Left hindlimb (tissue), 1 donor: ENCODE measurements at regions not wholly inside any gene's neighbourhood (a gene's known extent, or its start where the extent isn't known, plus 50 kb on each side); places are given as distances from the start of the nearest gene placed in this dataset.
"Not testable (repeated sequence)": the region's sequence is repeated elsewhere in the genome, so short reads cannot be mapped to it uniquely, and the experiment has no call there.

Experiments used
- DNase-seq: peaks from one replicate; pipeline ENCODE4 v3.0.0-alpha.2; 2018

DNA sequence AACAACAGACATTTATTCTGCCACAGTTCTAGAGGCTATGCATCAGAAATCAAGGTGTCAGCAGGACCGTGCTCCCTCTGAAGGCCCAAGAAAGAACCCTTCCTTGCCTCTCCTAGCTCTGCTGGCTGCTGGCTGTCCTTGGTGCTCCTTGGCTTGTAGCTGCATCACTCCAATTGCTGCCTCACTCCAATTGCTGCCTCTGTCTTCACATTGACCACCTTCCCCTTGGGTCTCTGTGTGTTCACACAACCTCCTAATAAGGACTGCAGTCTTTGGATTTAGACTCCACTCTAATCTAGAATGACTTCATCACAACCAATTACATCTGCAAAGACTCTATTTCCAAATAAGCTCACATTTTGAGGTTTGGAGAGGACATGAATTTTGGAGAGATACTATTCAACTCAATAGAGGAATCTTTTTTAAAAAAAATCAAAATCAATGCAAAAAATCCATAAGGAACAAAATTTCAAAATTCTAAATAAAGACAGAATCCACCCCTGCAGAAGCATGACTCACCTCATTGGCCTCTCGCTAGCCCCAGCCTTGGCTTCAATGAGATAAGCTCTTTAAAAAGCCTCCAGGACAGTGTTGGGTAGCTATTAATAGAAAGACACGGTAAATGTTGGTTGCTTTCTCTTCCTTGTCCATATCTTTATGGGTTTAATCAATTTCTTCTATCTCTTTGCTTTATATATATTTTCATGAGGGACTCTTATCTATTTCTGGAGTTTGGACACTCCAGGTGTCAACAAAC, 267.6 kb upstream of the MGAT5 start:
- DNase-seq, result no peak

DNA sequence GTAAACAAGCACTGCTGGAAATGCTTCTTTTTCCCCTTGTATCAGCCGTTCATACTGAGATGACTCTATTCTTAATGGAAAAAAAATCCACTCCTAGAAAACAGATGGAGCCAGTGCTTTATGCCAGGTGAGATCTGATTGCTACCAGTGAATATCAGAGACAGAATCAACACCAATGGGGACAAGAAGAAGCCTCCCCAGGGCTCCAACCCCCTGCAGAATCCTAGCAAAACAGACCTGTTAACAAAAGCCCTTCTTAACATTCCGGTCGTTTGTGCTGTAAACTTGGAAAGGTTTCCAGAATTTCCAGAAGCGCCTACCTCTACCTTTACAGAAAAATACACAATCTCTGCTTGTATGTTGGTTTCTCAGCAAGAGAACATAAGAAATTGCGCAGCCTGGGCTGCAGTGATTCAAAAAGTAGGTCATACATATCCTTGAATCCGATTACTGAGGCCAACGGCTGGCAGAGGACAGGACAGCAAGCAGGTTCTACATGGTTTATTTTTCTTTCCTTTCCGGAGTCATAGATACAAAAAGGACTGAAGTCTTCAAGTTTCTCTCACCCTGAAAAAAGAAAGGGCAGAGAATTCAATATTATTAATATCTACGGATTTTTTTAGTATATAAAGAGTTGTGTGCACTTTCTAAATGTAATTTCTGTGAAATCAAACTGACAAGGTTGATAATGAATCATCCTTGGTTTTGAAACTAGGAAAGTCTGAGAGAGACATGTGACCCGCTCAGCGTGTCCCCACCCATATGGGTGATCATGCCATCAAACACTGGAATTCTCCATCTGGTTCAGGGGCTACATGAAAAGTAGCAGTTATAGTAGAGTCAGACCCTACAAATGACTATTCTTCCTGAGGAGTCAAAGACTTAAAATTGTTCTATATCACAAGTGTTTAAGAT, 266.7 kb upstream of the MGAT5 start:
- DNase-seq, result no peak

DNA sequence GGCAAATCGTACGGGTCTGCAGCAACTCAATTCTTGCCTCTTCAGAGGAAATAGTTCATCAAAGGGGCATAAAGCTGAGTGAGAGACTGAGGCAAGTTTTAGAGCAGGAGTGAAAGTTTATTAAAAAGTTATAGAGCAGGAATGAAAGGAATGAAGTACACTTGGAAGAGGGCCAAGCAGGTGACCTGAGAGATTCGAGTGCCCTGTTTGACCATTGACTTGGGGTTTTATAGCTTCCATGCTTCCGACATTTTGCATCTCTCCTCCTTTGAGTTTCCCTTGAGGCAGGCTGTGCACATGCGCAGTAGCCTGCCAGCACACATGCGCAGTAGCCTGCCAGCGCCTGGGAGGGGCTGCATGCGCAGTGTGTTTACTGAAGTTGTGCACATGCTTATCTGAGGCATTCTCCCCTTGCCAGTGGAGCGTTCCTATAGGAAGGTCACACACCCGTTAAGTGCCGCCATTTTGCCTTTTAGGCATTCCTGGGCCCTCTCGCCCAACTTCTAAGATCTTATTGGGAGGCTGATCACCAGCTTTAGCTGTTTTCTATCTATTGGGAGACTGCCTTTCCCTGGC, 265.5 kb upstream of the MGAT5 start:
- no peak for DNase-seq

- no peak for DNase-seq
These were observed 262.2 kb upstream of the MGAT5 start for GRCh38 chr2:133991606-133992168.

- no peak for DNase-seq
These were observed 261.4 kb upstream of the MGAT5 start for GRCh38 chr2:133992454-133992853.

GRCh38 chr2:133993160-133993559, 260.7 kb upstream of the MGAT5 start:
- DNase-seq, result no peak

DNA sequence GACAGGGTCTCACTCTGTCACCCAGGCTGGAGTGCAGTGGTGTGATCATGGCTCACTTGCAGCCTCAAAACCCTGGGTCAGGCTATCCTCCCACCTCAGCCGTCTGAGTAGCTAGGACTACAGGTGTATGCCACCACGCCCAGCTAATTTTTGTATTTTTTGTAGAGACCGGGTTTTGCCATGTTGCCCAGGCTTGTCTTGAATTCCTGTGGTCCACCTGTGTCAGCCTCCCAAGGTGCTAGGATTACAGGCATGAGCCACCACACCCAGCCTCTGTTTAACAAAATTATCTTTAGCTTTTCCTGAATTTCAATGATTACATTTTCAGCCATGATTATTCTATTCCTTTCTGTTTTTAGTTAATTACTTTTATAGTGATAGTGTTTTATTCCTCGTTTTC, 255.1 kb upstream of the MGAT5 start:
- not testable (repeated sequence) for DNase-seq

- no peak for DNase-seq
These were observed 251.5 kb upstream of the MGAT5 start for GRCh38 chr2:134002391-134002790.

- DNase-seq, result no peak
These were observed 251.0 kb upstream of the MGAT5 start for GRCh38 chr2:134002921-134003320.

GRCh38 chr2:134004467-134004866, 249.4 kb upstream of the MGAT5 start:
- no peak for DNase-seq

DNA sequence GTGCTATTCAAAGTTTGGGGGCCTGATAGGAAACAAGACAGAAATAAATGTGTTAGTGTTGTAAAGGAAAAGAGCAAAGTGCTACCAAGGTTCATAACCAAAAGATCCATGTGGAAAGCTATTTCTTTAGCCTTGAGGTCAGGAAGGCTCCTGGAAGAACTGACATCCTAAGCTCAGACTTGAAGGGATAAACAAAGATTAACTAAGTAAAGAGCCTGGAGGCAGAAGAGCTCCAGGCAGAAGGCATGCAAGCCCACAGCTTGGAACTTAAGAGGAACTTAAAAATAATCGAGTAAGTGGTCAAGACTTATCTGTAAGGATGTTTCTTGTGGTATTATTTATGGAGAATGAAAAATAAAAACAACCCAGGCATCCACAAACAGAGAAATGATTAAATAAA, 245.0 kb upstream of the MGAT5 start:
- no peak for DNase-seq

DNA sequence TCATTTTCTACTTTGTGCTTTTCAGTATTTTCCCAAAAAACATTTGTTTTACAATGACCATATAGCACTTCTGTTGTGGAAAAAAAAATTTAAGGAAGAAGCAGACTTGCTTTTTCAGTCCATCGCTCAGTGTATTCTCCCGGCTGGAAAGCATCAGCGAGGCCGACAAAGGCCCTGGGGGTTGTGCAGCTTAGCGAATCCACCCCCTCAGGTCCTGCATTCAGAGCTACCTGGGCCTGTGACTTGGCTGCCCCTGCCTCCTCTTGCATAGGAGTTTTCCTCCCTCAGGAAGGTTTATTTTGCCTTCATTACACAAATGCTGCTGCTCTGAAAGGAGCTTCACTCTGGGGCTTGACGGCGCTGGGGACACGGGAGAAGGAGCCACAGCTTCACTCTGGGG, 244.4 kb upstream of the MGAT5 start:
- no peak for DNase-seq

GRCh38 chr2:134009906-134010305, 244.0 kb upstream of the MGAT5 start:
- DNase-seq, result not testable (repeated sequence)

DNA sequence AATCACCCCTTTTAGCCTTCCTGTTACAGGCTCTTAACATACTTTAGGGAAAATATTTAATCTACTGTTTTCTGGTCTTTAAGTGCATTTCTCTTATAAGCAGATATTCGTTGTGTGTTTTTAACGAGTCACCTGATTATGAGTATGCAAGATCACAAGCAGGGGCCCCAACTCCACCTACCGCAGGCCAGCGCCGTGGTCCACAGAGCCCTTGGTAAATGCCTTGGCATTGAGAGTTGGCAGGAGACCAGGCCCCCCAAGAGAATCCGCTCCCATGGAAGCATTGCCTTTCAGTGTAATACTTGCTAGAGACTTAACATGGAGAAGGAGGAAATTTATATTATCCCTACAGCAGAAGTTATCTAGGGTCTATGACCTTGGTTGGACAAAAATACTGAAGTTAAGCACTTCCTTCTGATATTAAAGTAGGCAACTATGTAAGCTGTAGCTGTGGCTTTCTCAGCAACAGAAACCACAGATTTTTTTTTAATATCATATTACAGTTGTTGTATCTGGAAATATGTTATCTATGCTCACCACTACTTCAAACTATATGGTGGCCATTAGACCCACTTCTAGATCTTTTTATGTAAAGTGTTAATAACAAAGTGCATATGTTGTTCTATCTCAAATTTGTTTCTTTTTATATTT, 241.8 kb upstream of the MGAT5 start:
- no peak for DNase-seq

- DNase-seq, result no peak
These were observed 239.5 kb upstream of the MGAT5 start for GRCh38 chr2:134014196-134014960.

DNA sequence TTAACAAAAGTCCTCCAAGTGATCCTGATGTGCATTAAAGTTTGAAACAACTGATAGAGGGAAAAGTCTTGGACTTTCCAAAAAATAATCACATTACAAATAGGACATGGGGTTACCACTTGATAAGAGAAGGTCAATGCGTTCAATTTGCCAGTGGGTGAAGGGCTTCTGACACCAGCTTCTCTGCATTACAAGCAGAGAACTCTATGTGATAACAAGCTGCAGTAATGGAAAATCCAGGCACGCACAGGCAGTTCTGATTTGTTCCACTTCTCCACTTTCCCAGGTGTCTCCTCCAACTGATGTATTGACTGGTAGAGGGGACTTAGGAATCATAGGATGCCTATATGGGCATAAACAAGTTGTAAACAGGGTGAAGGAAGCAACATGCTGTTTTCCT, 234.0 kb upstream of the MGAT5 start:
- DNase-seq, result no peak

GRCh38 chr2:134020608-134021007, 233.3 kb upstream of the MGAT5 start:
- DNase-seq, result no peak

- no peak for DNase-seq
These were observed 231.9 kb upstream of the MGAT5 start for GRCh38 chr2:134021830-134022524.

DNA sequence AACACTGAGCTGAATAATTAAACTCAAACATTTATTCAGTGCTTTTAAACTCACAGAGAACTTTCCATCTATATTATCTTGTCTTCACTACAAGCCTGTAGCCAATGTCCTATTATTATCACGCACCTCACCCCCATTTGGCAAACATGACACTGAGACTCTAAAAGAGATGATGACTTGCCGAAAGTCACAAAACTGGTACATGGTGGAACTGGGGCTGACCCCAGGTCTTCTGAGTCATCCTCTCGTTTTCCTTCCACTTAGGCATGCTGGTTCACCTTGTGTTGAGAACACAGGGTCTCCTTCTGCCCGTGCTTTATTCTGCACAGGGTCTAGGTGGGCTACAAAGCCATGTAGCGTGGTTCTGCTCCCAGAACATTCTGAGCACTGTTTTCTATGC, 230.0 kb upstream of the MGAT5 start:
- no peak for DNase-seq

DNA sequence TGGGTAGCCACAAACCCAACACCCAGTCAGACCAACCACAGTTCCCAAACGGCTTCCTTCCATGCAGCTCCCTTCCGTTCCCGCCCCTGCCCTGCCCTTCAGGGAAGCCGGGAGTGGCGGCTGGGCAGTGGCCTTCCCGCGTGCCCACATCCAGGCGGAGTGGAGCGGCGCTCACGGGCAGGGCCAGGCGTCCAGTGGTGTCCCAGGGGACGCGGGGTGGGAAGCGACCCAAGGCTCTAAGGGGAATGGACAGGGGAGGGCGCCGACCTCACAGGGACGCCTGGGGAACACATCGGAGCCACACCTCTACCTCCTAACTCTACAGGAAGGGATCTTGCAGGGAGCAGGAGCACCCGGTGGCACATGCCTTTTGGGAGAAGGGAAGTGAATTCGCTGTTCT, 225.9 kb upstream of the MGAT5 start:
- DNase-seq, result peak; percentile 46

DNA sequence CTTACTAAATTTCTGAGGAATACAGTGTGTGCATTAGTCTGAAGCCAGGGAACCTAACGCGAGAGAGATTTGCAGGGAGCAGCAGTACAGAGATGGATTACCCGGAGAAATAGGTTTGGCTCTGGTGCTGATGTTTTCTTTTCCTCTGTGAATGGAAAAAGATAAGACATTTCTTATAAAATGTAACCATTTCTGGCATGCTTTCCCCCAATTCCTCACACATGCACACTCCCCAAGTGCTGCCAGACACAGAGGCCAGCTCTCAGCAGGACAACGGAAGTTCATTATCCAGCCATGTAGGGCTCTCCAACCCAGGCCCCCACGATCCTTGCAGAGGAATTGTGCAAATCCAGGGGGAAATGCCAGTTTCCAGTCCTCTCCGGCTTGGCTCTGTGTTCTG, 224.5 kb upstream of the MGAT5 start:
- no peak for DNase-seq

DNA sequence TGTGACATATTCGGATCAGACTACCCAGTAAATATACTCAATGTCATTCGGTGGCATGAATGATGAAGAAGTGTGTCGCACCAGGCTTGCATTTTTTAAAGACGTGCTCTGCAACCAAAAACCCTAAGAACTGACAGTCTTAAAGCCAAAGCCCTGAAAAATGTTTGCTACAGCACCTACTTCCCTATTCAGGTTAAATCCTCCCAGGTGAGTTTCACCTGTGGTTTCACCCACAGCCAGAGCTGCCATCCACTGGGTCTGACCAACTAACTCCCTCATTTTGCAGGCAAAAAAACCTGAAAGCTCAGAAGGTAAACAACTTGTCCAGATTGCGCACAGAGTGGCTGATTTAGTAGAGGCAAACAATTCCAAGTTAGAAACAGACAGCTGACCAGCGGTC, 222.3 kb upstream of the MGAT5 start:
- no peak for DNase-seq
